ENCODE measurements at regions not wholly inside any gene's neighbourhood (a gene's known extent, or its start where the extent isn't known, plus 50 kb on each side); places are given as distances from the start of the nearest gene placed in this dataset.

GRCh38 chr20:39492223-39492797 lies 530.2 kb downstream of the DHX35 start:
- H3K9me3 ChIP-seq: no peaks in the 10 kb centered on the region
- no peak for TF ChIP-seq CTCF (IDR thresholded peaks at IDR 0.05)
- no peak overlapping the region for H3K27ac ChIP-seq
- H3K4me3 ChIP-seq (ENCODE audit: low read depth in 1 of 2, low read length in 1 of 2): no peak overlapping the region
- H3K36me3 ChIP-seq: no peaks in the 10 kb centered on the region
- H3K4me1 ChIP-seq (ENCODE audit: control insufficient read depth in 1 of 2, insufficient read depth in 1 of 2, low read depth in 1 of 2, low read length in 1 of 2): no peaks in the 10 kb centered on the region
- no peaks in the 10 kb centered on the region for H3K27me3 ChIP-seq

GRCh38 chr20:39491711-39492110 lies 529.6 kb downstream of the DHX35 start:
- H3K9me3 ChIP-seq: no peaks in the 10 kb centered on the region
- H3K4me3 ChIP-seq (ENCODE audit: low read depth in 1 of 2, low read length in 1 of 2): no peak overlapping the region
- H3K36me3 ChIP-seq: no peaks in the 10 kb centered on the region
- no peaks in the 10 kb centered on the region for H3K4me1 ChIP-seq (ENCODE audit: control insufficient read depth in 1 of 2, insufficient read depth in 1 of 2, low read depth in 1 of 2, low read length in 1 of 2)
- H3K27ac ChIP-seq: no peak overlapping the region
- H3K27me3 ChIP-seq: no peaks in the 10 kb centered on the region
- no peak for TF ChIP-seq CTCF (IDR thresholded peaks at IDR 0.05)

GRCh38 chr20:39489986-39490560 lies 527.9 kb downstream of the DHX35 start:
- Histone ChIP-seq H3K27me3 (no peaks in the 10 kb centered on the region), H3K36me3 (no peaks in the 10 kb centered on the region), H3K4me1 (ENCODE audit: control insufficient read depth in 1 of 2, insufficient read depth in 1 of 2, low read depth in 1 of 2, low read length in 1 of 2) (no peaks in the 10 kb centered on the region), H3K9me3 (no peaks in the 10 kb centered on the region), H3K4me3 (ENCODE audit: low read depth in 1 of 2, low read length in 1 of 2) (no peak overlapping the region), H3K27ac (no peak overlapping the region)
- TF ChIP-seq CTCF (IDR thresholded peaks at IDR 0.05): no peak

- H3K36me3 ChIP-seq: no peaks in the 10 kb centered on the region
- H3K9me3 ChIP-seq: no peaks in the 10 kb centered on the region
- no peaks in the 10 kb centered on the region for H3K4me1 ChIP-seq (ENCODE audit: control insufficient read depth in 1 of 2, insufficient read depth in 1 of 2, low read depth in 1 of 2, low read length in 1 of 2)
- TF ChIP-seq CTCF (IDR thresholded peaks at IDR 0.05): no peak
- H3K27me3 ChIP-seq: no peaks in the 10 kb centered on the region
- no peak overlapping the region for H3K27ac ChIP-seq
- no peak overlapping the region for H3K4me3 ChIP-seq (ENCODE audit: low read depth in 1 of 2, low read length in 1 of 2)
These were observed 518.3 kb downstream of the DHX35 start for GRCh38 chr20:39480276-39481043.

- H3K36me3 ChIP-seq: no peaks in the 10 kb centered on the region
- no peaks in the 10 kb centered on the region for H3K9me3 ChIP-seq
- TF ChIP-seq CTCF (IDR thresholded peaks at IDR 0.05): no peak
- no peak overlapping the region for H3K4me3 ChIP-seq (ENCODE audit: low read depth in 1 of 2, low read length in 1 of 2)
- no peaks in the 10 kb centered on the region for H3K4me1 ChIP-seq (ENCODE audit: control insufficient read depth in 1 of 2, insufficient read depth in 1 of 2, low read depth in 1 of 2, low read length in 1 of 2)
- H3K27ac ChIP-seq: no peak overlapping the region
- no peaks in the 10 kb centered on the region for H3K27me3 ChIP-seq
These were observed 517.2 kb downstream of the DHX35 start for GRCh38 chr20:39479196-39479810.

All from neutrophil (primary cell).